AML-193 (cell line): ENCODE measurements at regions not wholly inside any gene's neighbourhood (a gene's known extent, or its start where the extent isn't known, plus 50 kb on each side); places are given as distances from the start of the nearest gene placed in this dataset.
"Not testable (repeated sequence)": the region's sequence is repeated elsewhere in the genome, so short reads cannot be mapped to it uniquely, and the experiment has no call there.

Experiments used
- DNase-seq, 2 experiments: peaks; one replicate each; lab custom pipeline; 2025; lab: John Stamatoyannopoulos, UW

GRCh38 chr7:114082642-114083165, 163.9 kb upstream of the PPP1R3A start:
- no peak for DNase-seq

GRCh38 chr7:114081606-114082425, 163.0 kb upstream of the PPP1R3A start:
- peak; percentile 29 to 53 for DNase-seq

- DNase-seq: not testable (repeated sequence)
These were observed 158.3 kb upstream of the PPP1R3A start for GRCh38 chr7:114077158-114077524.

- not testable (repeated sequence) for DNase-seq
These were observed 157.8 kb upstream of the PPP1R3A start for GRCh38 chr7:114076392-114077157.

GRCh38 chr7:114073701-114074100, 154.9 kb upstream of the PPP1R3A start:
- no peak for DNase-seq

GRCh38 chr7:114070246-114070645, 151.4 kb upstream of the PPP1R3A start:
- DNase-seq: peak; percentile 1 to 33

GRCh38 chr7:114062810-114063209, 144.0 kb upstream of the PPP1R3A start:
- no peak for DNase-seq

GRCh38 chr7:114051871-114052331, 133.1 kb upstream of the PPP1R3A start:
- peak; percentile 76 to 82 for DNase-seq

GRCh38 chr7:114050571-114050970, 131.8 kb upstream of the PPP1R3A start:
- DNase-seq: no peak

- DNase-seq: no peak
These were observed 129.8 kb upstream of the PPP1R3A start for GRCh38 chr7:114048386-114049235.

GRCh38 chr7:114047889-114048288, 129.1 kb upstream of the PPP1R3A start:
- DNase-seq: peak; percentile 3 to 12

- no peak for DNase-seq
These were observed 114.7 kb upstream of the PPP1R3A start for GRCh38 chr7:114033475-114033874.

GRCh38 chr7:114026486-114027089, 107.8 kb upstream of the PPP1R3A start:
- peak; percentile 63 to 68 for DNase-seq

GRCh38 chr7:114021135-114021534, 102.3 kb upstream of the PPP1R3A start:
- no peak for DNase-seq

GRCh38 chr7:114008696-114009095, 89.9 kb upstream of the PPP1R3A start:
- no peak for DNase-seq

- DNase-seq: no peak
These were observed 88.6 kb upstream of the PPP1R3A start for GRCh38 chr7:114007386-114007785.

GRCh38 chr7:113998934-113999333, 80.1 kb upstream of the PPP1R3A start:
- DNase-seq: no peak

GRCh38 chr7:113996405-113996804, 77.6 kb upstream of the PPP1R3A start:
- DNase-seq: no peak

- no peak for DNase-seq
These were observed 67.4 kb upstream of the PPP1R3A start for GRCh38 chr7:113986216-113986615.

GRCh38 chr7:113976508-113976907, 57.7 kb upstream of the PPP1R3A start:
- no peak for DNase-seq

GRCh38 chr7:113968713-113969112, 49.9 kb upstream of the PPP1R3A start:
- DNase-seq: no peak
